BE2C (cell line): ENCODE measurements at regions not wholly inside any gene's neighbourhood (a gene's known extent, or its start where the extent isn't known, plus 50 kb on each side); places are given as distances from the start of the nearest gene placed in this dataset.

Experiments
- DNase-seq: peaks from one replicate; pipeline ENCODE4 v3.0.0-alpha.2; 2020
- H3K27me3 ChIP-seq: fragments of 250-450 bp; sonication (Bioruptor Pico); 2 replicates; pipeline ENCODE4 v1.5.1; 2020; ENCODE audit warnings: mild to moderate bottlenecking
- H3K36me3 ChIP-seq: fragments of 250-450 bp; sonication (Bioruptor Pico); 2 replicates; pipeline ENCODE4 v1.5.1; 2020; ENCODE audit warnings: mild to moderate bottlenecking
- H3K4me1 ChIP-seq: fragments of 250-450 bp; sonication (Bioruptor Pico); 2 replicates; pipeline ENCODE4 v1.5.1; 2020
- H3K4me3 ChIP-seq: 2 replicates; pipeline ENCODE4 v1.5.1; 2011; ENCODE audit warnings: low read depth, low read length
- H3K9me3 ChIP-seq: fragments of 250-450 bp; sonication (Bioruptor Pico); 2 replicates; pipeline ENCODE4 v1.5.1; 2020
- TF ChIP-seq, protein P1 (sequence below): IDR thresholded peaks from 2 replicates; pipeline ENCODE4 v1.5.1; 2012; ENCODE audit warnings: mild to moderate bottlenecking, low read depth, low read length

DNA sequence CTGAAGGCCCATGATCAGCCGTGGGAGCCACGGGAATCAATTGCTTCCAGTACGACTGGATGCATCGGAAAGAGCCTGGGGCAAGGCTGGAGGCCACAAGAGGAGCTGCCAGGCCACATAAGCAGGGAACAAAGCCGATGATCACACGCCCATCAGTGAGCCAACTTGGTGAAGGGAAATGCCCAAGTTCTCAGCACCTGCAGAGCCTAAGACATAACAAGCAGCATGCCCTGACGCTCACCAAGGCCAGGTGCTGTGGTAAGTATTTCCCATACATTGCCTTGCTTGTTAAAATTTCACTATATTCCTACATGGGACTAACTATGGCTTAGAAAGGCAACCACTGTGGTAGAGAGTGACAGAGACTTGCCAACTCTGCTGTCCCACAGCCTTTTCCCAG lies 555.9 kb downstream of the BCL11B start:
- H3K4me3 ChIP-seq, result no peak overlapping the region
- no peaks in the 10 kb centered on the region for H3K4me1 ChIP-seq
- no peaks in the 10 kb centered on the region for H3K27me3 ChIP-seq
- H3K9me3 ChIP-seq, result no peaks in the 10 kb centered on the region; the same call in 1 of the 2 replicates
- H3K36me3 ChIP-seq, result no peaks in the 10 kb centered on the region
- DNase-seq, result no peak
- TF ChIP-seq, protein P1, sequence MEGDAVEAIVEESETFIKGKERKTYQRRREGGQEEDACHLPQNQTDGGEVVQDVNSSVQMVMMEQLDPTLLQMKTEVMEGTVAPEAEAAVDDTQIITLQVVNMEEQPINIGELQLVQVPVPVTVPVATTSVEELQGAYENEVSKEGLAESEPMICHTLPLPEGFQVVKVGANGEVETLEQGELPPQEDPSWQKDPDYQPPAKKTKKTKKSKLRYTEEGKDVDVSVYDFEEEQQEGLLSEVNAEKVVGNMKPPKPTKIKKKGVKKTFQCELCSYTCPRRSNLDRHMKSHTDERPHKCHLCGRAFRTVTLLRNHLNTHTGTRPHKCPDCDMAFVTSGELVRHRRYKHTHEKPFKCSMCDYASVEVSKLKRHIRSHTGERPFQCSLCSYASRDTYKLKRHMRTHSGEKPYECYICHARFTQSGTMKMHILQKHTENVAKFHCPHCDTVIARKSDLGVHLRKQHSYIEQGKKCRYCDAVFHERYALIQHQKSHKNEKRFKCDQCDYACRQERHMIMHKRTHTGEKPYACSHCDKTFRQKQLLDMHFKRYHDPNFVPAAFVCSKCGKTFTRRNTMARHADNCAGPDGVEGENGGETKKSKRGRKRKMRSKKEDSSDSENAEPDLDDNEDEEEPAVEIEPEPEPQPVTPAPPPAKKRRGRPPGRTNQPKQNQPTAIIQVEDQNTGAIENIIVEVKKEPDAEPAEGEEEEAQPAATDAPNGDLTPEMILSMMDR, result no peak

- Histone ChIP-seq H3K4me3 (no peak overlapping the region), H3K4me1 (no peaks in the 10 kb centered on the region), H3K27me3 (no peaks in the 10 kb centered on the region), H3K9me3 (no peaks in the 10 kb centered on the region), H3K36me3 (no peaks in the 10 kb centered on the region)
- TF ChIP-seq, protein P1, result no peak
- no peak for DNase-seq
These were observed 550.9 kb downstream of the BCL11B start for GRCh38 chr14:98721061-98721460.

- Histone ChIP-seq H3K9me3 (no peaks in the 10 kb centered on the region), H3K4me1 (no peaks in the 10 kb centered on the region), H3K4me3 (no peak overlapping the region), H3K36me3 (no peaks in the 10 kb centered on the region), H3K27me3 (no peaks in the 10 kb centered on the region)
- TF ChIP-seq, protein P1, result no peak
- no peak for DNase-seq
These were observed 547.3 kb downstream of the BCL11B start for GRCh38 chr14:98724734-98725133.

DNA sequence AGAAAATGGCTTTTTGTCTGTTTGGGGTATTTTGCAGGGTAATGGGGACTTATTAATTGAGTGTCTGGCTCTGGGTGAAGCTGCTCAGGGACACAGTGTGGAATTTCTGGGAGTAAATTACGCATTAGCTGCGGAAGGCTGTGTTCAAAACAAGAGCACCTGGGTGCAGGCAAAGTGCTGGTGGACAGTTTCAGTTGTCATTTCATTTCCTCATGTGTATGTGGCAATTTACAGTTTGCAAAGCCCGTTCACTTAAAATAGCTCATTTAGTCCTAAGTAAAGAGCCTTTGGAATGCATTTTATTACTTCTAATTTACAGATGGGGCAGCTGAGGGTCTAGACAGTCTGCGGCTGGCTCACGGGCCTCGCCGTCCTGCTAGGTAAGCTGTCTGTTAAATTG lies 546.8 kb downstream of the BCL11B start:
- Histone ChIP-seq H3K4me3 (no peak overlapping the region), H3K36me3 (no peaks in the 10 kb centered on the region), H3K27me3 (no peaks in the 10 kb centered on the region), H3K4me1 (no peaks in the 10 kb centered on the region), H3K9me3 (no peaks in the 10 kb centered on the region)
- no peak for DNase-seq
- TF ChIP-seq, protein P1, result no peak

- no peaks in the 10 kb centered on the region for H3K27me3 ChIP-seq
- TF ChIP-seq, protein P1, result no peak
- H3K4me1 ChIP-seq, result no peaks in the 10 kb centered on the region
- H3K36me3 ChIP-seq, result no peaks in the 10 kb centered on the region
- no peak overlapping the region for H3K4me3 ChIP-seq
- DNase-seq, result no peak
- no peaks in the 10 kb centered on the region for H3K9me3 ChIP-seq
These were observed 546.3 kb downstream of the BCL11B start for GRCh38 chr14:98725676-98726075.

GRCh38 chr14:98726585-98727405 lies 545.2 kb downstream of the BCL11B start:
- Histone ChIP-seq H3K9me3 (no peaks in the 10 kb centered on the region), H3K27me3 (no peaks in the 10 kb centered on the region), H3K4me1 (no peaks in the 10 kb centered on the region), H3K4me3 (no peak overlapping the region), H3K36me3 (no peaks in the 10 kb centered on the region)
- TF ChIP-seq, protein P1, result no peak
- no peak for DNase-seq
